GM12873 (cell line): ENCODE measurements at regions not wholly inside any gene's neighbourhood (a gene's known extent, or its start where the extent isn't known, plus 50 kb on each side); places are given as distances from the start of the nearest gene placed in this dataset.

Experiments
- CTCF ChIP-seq: IDR thresholded peaks from 2 replicates; pipeline ENCODE4 v1.5.1; 2012; ENCODE audit warnings: low read depth, mild to moderate bottlenecking, moderate library complexity, low read length, control low read depth; ENCODE audit not compliant: insufficient read depth; ENCODE audit errors: missing control alignments

GRCh38 chr12:59181196-59181777, 261.0 kb upstream of the LRIG3 start:
- TF ChIP-seq CTCF, result no peak

GRCh38 chr12:59179231-59179630, 258.9 kb upstream of the LRIG3 start:
- no peak for TF ChIP-seq CTCF

- TF ChIP-seq CTCF, result no peak
Observed at GRCh38 chr12:59173695-59174094, 253.4 kb upstream of the LRIG3 start.

GRCh38 chr12:59168647-59169046, 248.3 kb upstream of the LRIG3 start:
- no peak for TF ChIP-seq CTCF

- no peak for TF ChIP-seq CTCF
Observed at GRCh38 chr12:59166457-59166856, 246.2 kb upstream of the LRIG3 start.

- peak; percentile 31 for TF ChIP-seq CTCF
Observed at GRCh38 chr12:59164991-59165718, 244.9 kb upstream of the LRIG3 start.

- TF ChIP-seq CTCF, result no peak
Observed at GRCh38 chr12:59164226-59164625, 243.9 kb upstream of the LRIG3 start.
